H54 (cell line): ENCODE measurements at regions not wholly inside any gene's neighbourhood (a gene's known extent, or its start where the extent isn't known, plus 50 kb on each side); places are given as distances from the start of the nearest gene placed in this dataset.

Source experiments
- DNase-seq: peaks from one replicate; pipeline ENCODE4 v3.0.0; 2011; ENCODE audit warnings: low spot score, mixed read lengths; ENCODE audit not compliant: insufficient read length
- FAIRE-seq: peaks from 3 replicates; lab custom pipeline; 2011; peaks lifted over from hg19 to GRCh38; lab: Jason Lieb, UNC
- POLR2A ChIP-seq: IDR thresholded peaks from 2 replicates; pipeline ENCODE4 v1.6.1; 2011; ENCODE audit warnings: low read depth, mild to moderate bottlenecking, low read length

- FAIRE-seq (no peak), DNase-seq (no peak)
- TF ChIP-seq POLR2A = no peak
Observed at GRCh38 chr18:28541276-28541930, 364.5 kb upstream of the CDH2 start.

- DNase-seq = no peak
- TF ChIP-seq POLR2A = no peak
- no peak for FAIRE-seq
Observed at GRCh38 chr18:28529644-28530043, 352.7 kb upstream of the CDH2 start.

- TF ChIP-seq POLR2A = no peak
- no peak for FAIRE-seq
Observed at GRCh38 chr18:28526196-28526595, 349.3 kb upstream of the CDH2 start.

GRCh38 chr18:28523758-28524475, 347.0 kb upstream of the CDH2 start:
- DNase-seq (no peak), FAIRE-seq (no peak)
- TF ChIP-seq POLR2A = no peak

More at GRCh38 chr18:28526196-28526595, 349.3 kb upstream of the CDH2 start:
- DNase-seq = no peak

GRCh38 chr18:28522236-28522635, 345.3 kb upstream of the CDH2 start:
- TF ChIP-seq POLR2A = no peak
- DNase-seq = no peak
- no peak for FAIRE-seq

- DNase-seq (no peak), FAIRE-seq (no peak)
- TF ChIP-seq POLR2A = no peak
Observed at GRCh38 chr18:28519997-28520396, 343.1 kb upstream of the CDH2 start.

- DNase-seq (no peak), FAIRE-seq (no peak)
- no peak for TF ChIP-seq POLR2A
Observed at GRCh38 chr18:28514699-28515098, 337.8 kb upstream of the CDH2 start.

GRCh38 chr18:28512357-28512756, 335.4 kb upstream of the CDH2 start:
- FAIRE-seq = peak; percentile 20
- no peak for TF ChIP-seq POLR2A
- no peak for DNase-seq

- FAIRE-seq (peak; percentile 88), DNase-seq (peak; percentile 3)
- TF ChIP-seq POLR2A = no peak
Observed at GRCh38 chr18:28511413-28511821, 334.5 kb upstream of the CDH2 start.

- no peak for TF ChIP-seq POLR2A
- FAIRE-seq = no peak
Observed at GRCh38 chr18:28510210-28510609, 333.3 kb upstream of the CDH2 start.

GRCh38 chr18:28504066-28504465, 327.1 kb upstream of the CDH2 start:
- FAIRE-seq = no peak
- TF ChIP-seq POLR2A = no peak

More at GRCh38 chr18:28510210-28510609, 333.3 kb upstream of the CDH2 start:
- DNase-seq = no peak

GRCh38 chr18:28494151-28494550, 317.2 kb upstream of the CDH2 start:
- FAIRE-seq (no peak), DNase-seq (no peak)
- TF ChIP-seq POLR2A = no peak

More at GRCh38 chr18:28504066-28504465, 327.1 kb upstream of the CDH2 start:
- DNase-seq = no peak

- DNase-seq = no peak
- no peak for FAIRE-seq
- no peak for TF ChIP-seq POLR2A
Observed at GRCh38 chr18:28485918-28486317, 309.0 kb upstream of the CDH2 start.

- TF ChIP-seq POLR2A = no peak
- FAIRE-seq = no peak
- DNase-seq = no peak
Observed at GRCh38 chr18:28485210-28485801, 308.4 kb upstream of the CDH2 start.

GRCh38 chr18:28478531-28478930, 301.6 kb upstream of the CDH2 start:
- FAIRE-seq = no peak
- no peak for DNase-seq

More at GRCh38 chr18:28478531-28478930, 301.6 kb upstream of the CDH2 start:
- TF ChIP-seq POLR2A = no peak
